WTC11 (cell line): ENCODE measurements at regions not wholly inside any gene's neighbourhood (a gene's known extent, or its start where the extent isn't known, plus 50 kb on each side); places are given as distances from the start of the nearest gene placed in this dataset.

ENCODE experiments used
- ATAC-seq: fragments of 200-7000 bp; cut with Tn5 transposase; 2 replicates; pipeline ENCODE4 v1.10.0; 2021; ENCODE audit warnings: mild to moderate bottlenecking, moderate library complexity
- CTCF ChIA-PET: fragments of 300-600 bp; sonication (Branson Sonifier 250); formaldehyde crosslinking; loops from one replicate; lab custom pipeline; 2021; ENCODE audit warnings: antibody characterized with exemption; lab: Charles Lee
- POLR2A ChIA-PET: fragments of 350-600 bp; sonication (Branson Sonifier 250); formaldehyde crosslinking; loops from one replicate; lab custom pipeline; 2021; ENCODE audit warnings: antibody characterized with exemption; lab: Charles Lee
- DNase-seq: peaks from one replicate; pipeline ENCODE4 v3.0.0; 2021; ENCODE audit warnings: low spot score
- H3K27ac Mint-ChIP-seq: 2 replicates; pipeline ENCODE4 v1.8.0; 2021; ENCODE audit warnings: mixed read lengths
- H3K27me3 Mint-ChIP-seq: 2 replicates; pipeline ENCODE4 v1.8.0; 2021; ENCODE audit warnings: low read depth, mild to moderate bottlenecking, moderate library complexity, mixed read lengths
- H3K36me3 Mint-ChIP-seq: 2 replicates; pipeline ENCODE4 v1.8.0; 2021; ENCODE audit warnings: mixed read lengths
- H3K4me1 Mint-ChIP-seq: 2 replicates; pipeline ENCODE4 v1.8.0; 2022; ENCODE audit warnings: mixed read lengths
- H3K4me3 Mint-ChIP-seq: 2 replicates; pipeline ENCODE4 v1.8.0; 2021; ENCODE audit warnings: mild to moderate bottlenecking, moderate library complexity, mixed read lengths
- H3K9me3 Mint-ChIP-seq: 2 replicates; pipeline ENCODE4 v1.8.0; 2021; ENCODE audit warnings: mixed read lengths
- AFF4 ChIP-seq: sonication (generic); formaldehyde crosslinking; IDR thresholded peaks from 2 replicates; pipeline ENCODE4 v1.8.1; 2023; ENCODE audit warnings: mild to moderate bottlenecking, missing genetic modification reagents, borderline replicate concordance
- ARID4B ChIP-seq: sonication (generic); formaldehyde crosslinking; IDR thresholded peaks from 2 replicates; pipeline ENCODE4 v1.8.0; 2023; ENCODE audit warnings: missing genetic modification reagents, mild to moderate bottlenecking, borderline replicate concordance
- ESRRA ChIP-seq: sonication (generic); formaldehyde crosslinking; IDR thresholded peaks from 2 replicates; pipeline ENCODE4 v1.8.1; 2022; ENCODE audit warnings: mild to moderate bottlenecking, missing genetic modification reagents, borderline replicate concordance
- ETV6 ChIP-seq: sonication (generic); formaldehyde crosslinking; IDR thresholded peaks from 2 replicates; pipeline ENCODE4 v1.8.1; 2022; ENCODE audit warnings: mild to moderate bottlenecking, missing genetic modification reagents
- IRF2 ChIP-seq: sonication (generic); formaldehyde crosslinking; IDR thresholded peaks from 2 replicates; pipeline ENCODE4 v1.8.0; 2022; ENCODE audit warnings: low read depth, missing genetic modification reagents, borderline replicate concordance
- JAZF1 ChIP-seq: fragments of 250-450 bp; sonication (Bioruptor Pico); IDR thresholded peaks from 2 replicates; pipeline ENCODE4 v1.9.0; 2021; ENCODE audit warnings: moderate library complexity, mild to moderate bottlenecking, inconsistent platforms
- MXD4 ChIP-seq: fragments of 250-450 bp; sonication (Bioruptor Pico); IDR thresholded peaks from 2 replicates; pipeline ENCODE4 v1.8.0; 2021; ENCODE audit warnings: mild to moderate bottlenecking, moderate library complexity, borderline replicate concordance
- NFE2L1 ChIP-seq: sonication (generic); formaldehyde crosslinking; IDR thresholded peaks from 2 replicates; pipeline ENCODE4 v1.8.1; 2023; ENCODE audit warnings: missing genetic modification reagents
- PRDM15 ChIP-seq: sonication (generic); formaldehyde crosslinking; IDR thresholded peaks from 2 replicates; pipeline ENCODE4 v1.8.0; 2022; ENCODE audit warnings: missing genetic modification reagents
- RORB ChIP-seq: fragments of 250-450 bp; sonication (Bioruptor Pico); IDR thresholded peaks from 2 replicates; pipeline ENCODE4 v1.9.0; 2021; ENCODE audit warnings: mild to moderate bottlenecking
- SOX15 ChIP-seq: fragments of 250-450 bp; sonication (Bioruptor Pico); IDR thresholded peaks from 2 replicates; pipeline ENCODE4 v1.9.0; 2021; ENCODE audit warnings: mild to moderate bottlenecking
- SP1 ChIP-seq: sonication (generic); formaldehyde crosslinking; conservative IDR thresholded peaks from 2 replicates; pipeline ENCODE4 v1.8.1; 2022; ENCODE audit warnings: missing genetic modification reagents
- STAT6 ChIP-seq: sonication (generic); formaldehyde crosslinking; conservative IDR thresholded peaks from 2 replicates; pipeline ENCODE4 v1.8.1; 2023; ENCODE audit warnings: mild to moderate bottlenecking, low read depth, missing genetic modification reagents, moderate library complexity
- ZBTB43 ChIP-seq: sonication (generic); formaldehyde crosslinking; IDR thresholded peaks from 2 replicates; pipeline ENCODE4 v1.8.1; 2023; ENCODE audit warnings: mild to moderate bottlenecking, missing genetic modification reagents
- ZNF281 ChIP-seq: sonication (generic); formaldehyde crosslinking; IDR thresholded peaks from 2 replicates; pipeline ENCODE4 v1.8.0; 2023; ENCODE audit warnings: mild to moderate bottlenecking, missing genetic modification reagents
- ZNF416 ChIP-seq: fragments of 250-450 bp; sonication (Bioruptor Pico); IDR thresholded peaks from 2 replicates; pipeline ENCODE4 v1.9.0; 2021; ENCODE audit warnings: mild to moderate bottlenecking, inconsistent platforms
- ZNF423 ChIP-seq: fragments of 250-450 bp; sonication (Bioruptor Pico); IDR thresholded peaks from 2 replicates; pipeline ENCODE4 v2.1.2; 2022; ENCODE audit warnings: mild to moderate bottlenecking, moderate library complexity
- ZNF512 ChIP-seq: sonication (generic); formaldehyde crosslinking; IDR thresholded peaks from 2 replicates; pipeline ENCODE4 v1.8.1; 2022; ENCODE audit warnings: missing genetic modification reagents, borderline replicate concordance

- H3K4me1 Mint-ChIP-seq: peaks cover 25% of the 10 kb centered on the region
- H3K9me3 Mint-ChIP-seq: peaks cover 8% of the 10 kb centered on the region
- CTCF ChIA-PET: no interaction called here
- no peak overlapping the region for H3K27ac Mint-ChIP-seq
- ATAC-seq (no peak), DNase-seq (no peak)
- H3K27me3 Mint-ChIP-seq: no peaks in the 10 kb centered on the region
- no peak overlapping the region for H3K4me3 Mint-ChIP-seq
- POLR2A ChIA-PET: no interaction called here
- no peaks in the 10 kb centered on the region for H3K36me3 Mint-ChIP-seq
- TF ChIP-seq SOX15 (CRISPR knock-in tag) (no peak), IRF2 (no peak), ZNF512 (CRISPR knock-in tag) (no peak), STAT6 (CRISPR knock-in tag) (no peak), ARID4B (CRISPR knock-in tag) (no peak), ZNF423 (CRISPR knock-in tag) (no peak), ETV6 (CRISPR knock-in tag) (no peak), ZNF281 (no peak), RORB (no peak), JAZF1 (CRISPR knock-in tag) (no peak), ZBTB43 (CRISPR knock-in tag) (no peak), PRDM15 (CRISPR knock-in tag) (no peak), SP1 (no peak), ZNF416 (no peak), MXD4 (CRISPR knock-in tag) (no peak), AFF4 (CRISPR knock-in tag) (no peak), NFE2L1 (CRISPR knock-in tag) (no peak), ESRRA (CRISPR knock-in tag) (no peak)
Observed at GRCh38 chr10:33794460-33794859, 460.0 kb upstream of the NRP1 start.
